K562 (cell line): ENCODE measurements at regions not wholly inside any gene's neighbourhood (a gene's known extent, or its start where the extent isn't known, plus 50 kb on each side); places are given as distances from the start of the nearest gene placed in this dataset.

Source experiments
- CBFA2T3 ChIP-seq: fragments of 450-650 bp; IDR thresholded peaks from 2 replicates; pipeline ENCODE4 v1.6.1; 2017
- CSDE1 ChIP-seq, 2 experiments: fragments of 450-650 bp; IDR thresholded peaks; 2 replicates each; pipeline ENCODE4 v1.6.1; 2016; ENCODE audit warnings: mild to moderate bottlenecking in 1 of 2
- ELF2 ChIP-seq: fragments of 250-450 bp; sonication (Bioruptor Pico); IDR thresholded peaks from 2 replicates; pipeline ENCODE4 v1.5.0; 2021; ENCODE audit warnings: mild to moderate bottlenecking
- EP300 ChIP-seq: IDR thresholded peaks from 2 replicates; pipeline ENCODE4 v1.6.1; 2012; ENCODE audit warnings: low read length, improper control_type of control experiment
- FOXK1 ChIP-seq: sonication (generic); formaldehyde crosslinking; IDR thresholded peaks from 2 replicates; pipeline ENCODE4 v1.8.0; 2022; ENCODE audit warnings: missing genetic modification reagents, mild to moderate bottlenecking, borderline replicate concordance
- GATAD2A ChIP-seq: fragments of 450-650 bp; IDR thresholded peaks from 2 replicates; pipeline ENCODE4 v1.6.1; 2017
- HLTF ChIP-seq: fragments of 450-650 bp; IDR thresholded peaks from 2 replicates; pipeline ENCODE4 v1.6.1; 2016
- HSF4 ChIP-seq: fragments of 250-450 bp; sonication (Bioruptor Pico); IDR thresholded peaks from 2 replicates; pipeline ENCODE4 v2.1.2; 2022; ENCODE audit warnings: mild to moderate bottlenecking, moderate library complexity, borderline replicate concordance
- ILF3 ChIP-seq: fragments of 450-650 bp; IDR thresholded peaks from 2 replicates; pipeline ENCODE4 v1.6.1; 2018; ENCODE audit warnings: antibody characterized with exemption, mild to moderate bottlenecking, moderate library complexity, borderline replicate concordance
- L3MBTL2 ChIP-seq: fragments of 450-650 bp; IDR thresholded peaks from 2 replicates; pipeline ENCODE4 v1.6.1; 2016; ENCODE audit warnings: mild to moderate bottlenecking, moderate library complexity
- MCM5 ChIP-seq: fragments of 450-650 bp; IDR thresholded peaks from 2 replicates; pipeline ENCODE4 v1.6.1; 2016; ENCODE audit warnings: low read depth
- NEUROD1 ChIP-seq: fragments of 150-350 bp; IDR thresholded peaks from 2 replicates; pipeline ENCODE4 v1.6.1; 2014; ENCODE audit warnings: borderline replicate concordance, low read length, low read depth; ENCODE audit not compliant: partially characterized antibody
- SMARCA4 ChIP-seq: fragments of 450-650 bp; IDR thresholded peaks from 2 replicates; pipeline ENCODE4 v1.6.1; 2016
- SMARCA5 ChIP-seq: fragments of 450-650 bp; IDR thresholded peaks from 2 replicates; pipeline ENCODE4 v1.6.1; 2016
- SREBF1 ChIP-seq: fragments of 150-350 bp; IDR thresholded peaks from 2 replicates; pipeline ENCODE4 v1.6.1; 2014; ENCODE audit warnings: antibody characterized with exemption, low read depth, low read length, borderline replicate concordance
- SUPT5H ChIP-seq: fragments of 450-650 bp; IDR thresholded peaks from 2 replicates; pipeline ENCODE4 v1.6.1; 2016
- TCFL5 ChIP-seq: fragments of 250-450 bp; sonication (Bioruptor Pico); conservative IDR thresholded peaks from 2 replicates; pipeline ENCODE4 v1.6.1; 2021; ENCODE audit warnings: mild to moderate bottlenecking, moderate library complexity, matching md5 sums
- THRA ChIP-seq: fragments of 450-650 bp; IDR thresholded peaks from 2 replicates; pipeline ENCODE4 v1.6.1; 2017; ENCODE audit warnings: mild to moderate bottlenecking, moderate library complexity
- U2AF1 ChIP-seq: fragments of 200-400 bp; formaldehyde crosslinking; optimal IDR thresholded peaks from 2 replicates; pipeline ENCODE3; 2017; ENCODE audit warnings: mild to moderate bottlenecking, low read depth, low read length, moderate library complexity
- ZBTB8A ChIP-seq: fragments of 450-650 bp; IDR thresholded peaks from 2 replicates; pipeline ENCODE4 v1.6.1; 2018; ENCODE audit warnings: mild to moderate bottlenecking, moderate library complexity; ENCODE audit not compliant: partially characterized antibody
- ZNF280A ChIP-seq: fragments of 450-650 bp; IDR thresholded peaks from 2 replicates; pipeline ENCODE4 v1.6.1; 2018; ENCODE audit warnings: mild to moderate bottlenecking, low read depth; ENCODE audit not compliant: partially characterized antibody
- TF ChIP-seq, protein P1 (sequence below): fragments of 200-800 bp; sonication (Bioruptor generic); IDR thresholded peaks from 2 replicates; pipeline ENCODE4 v1.6.1; 2017; ENCODE audit warnings: missing genetic modification characterization, missing compliant biosample characterization
- TF ChIP-seq, protein P2 (sequence below): fragments of 250-450 bp; sonication (Bioruptor Pico); IDR thresholded peaks from 2 replicates; pipeline ENCODE4 v1.9.0; 2021; ENCODE audit warnings: mild to moderate bottlenecking
- TF ChIP-seq, protein P3 (sequence below): fragments of 450-650 bp; IDR thresholded peaks from 2 replicates; pipeline ENCODE4 v1.6.1; 2016; ENCODE audit warnings: low read depth, mild to moderate bottlenecking, moderate library complexity
- TF ChIP-seq, protein P4 (sequence below): IDR thresholded peaks from 2 replicates; pipeline ENCODE4 v1.6.1; 2011; ENCODE audit not compliant: insufficient read length; ENCODE audit errors: extremely low read depth

DNA sequence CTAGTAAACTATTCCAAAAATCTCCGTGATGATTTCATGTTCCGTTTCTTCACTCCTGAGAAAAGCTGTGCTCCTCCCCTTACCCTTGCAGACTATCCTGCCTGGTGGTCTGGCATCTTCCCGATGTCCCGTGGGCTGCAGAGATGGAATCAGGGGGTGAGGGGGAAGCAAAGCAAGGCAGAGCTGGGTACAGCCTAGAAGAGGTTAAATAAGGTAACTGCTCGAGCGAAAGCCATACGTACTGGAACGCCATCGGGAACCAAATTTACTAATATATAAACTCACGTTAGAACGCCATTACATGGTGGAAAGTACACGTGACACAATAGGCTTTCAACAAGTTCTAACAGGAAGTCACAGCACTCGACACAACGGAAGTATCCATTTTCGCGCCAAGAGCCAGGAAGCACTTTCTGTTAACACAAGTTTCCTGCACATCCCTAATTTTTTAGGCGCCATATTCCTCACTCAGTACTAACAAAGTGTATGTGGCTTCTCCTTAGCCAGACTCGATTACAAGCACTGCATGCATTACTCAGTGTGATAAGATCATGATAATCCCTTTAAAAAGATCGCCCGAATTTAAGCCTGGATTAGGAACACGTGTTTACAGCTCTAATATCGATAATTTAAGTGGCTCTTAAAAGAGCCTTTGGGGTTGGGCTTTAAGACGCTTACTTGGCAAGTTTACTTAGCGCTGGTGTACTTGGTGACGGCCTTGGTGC, 101.6 kb upstream of the PRSS16 start (continued):
- TF ChIP-seq ILF3 (peak; percentile 89), SMARCA4 (no peak), SREBF1 (no peak), FOXK1 (peak; percentile 95), THRA (no peak), EP300 (peak; percentile 25; the same call in 1 of the 2 replicates), ZBTB8A (no peak), SMARCA5 (no peak), NEUROD1 (no peak), MCM5 (no peak), HLTF (no peak), CBFA2T3 (no peak), TCFL5 (CRISPR knock-in tag) (no peak), ZNF280A (no peak), L3MBTL2 (peak; percentile 64), GATAD2A (no peak), SUPT5H (peak; percentile 53), ELF2 (CRISPR knock-in tag) (peak; percentile 81; the same call in 1 of the 2 replicates), CSDE1 (IDR thresholded peaks at IDR 0.05) (no peak), HSF4 (no peak), U2AF1 (peak; percentile 85)
- TF ChIP-seq, protein P1, sequence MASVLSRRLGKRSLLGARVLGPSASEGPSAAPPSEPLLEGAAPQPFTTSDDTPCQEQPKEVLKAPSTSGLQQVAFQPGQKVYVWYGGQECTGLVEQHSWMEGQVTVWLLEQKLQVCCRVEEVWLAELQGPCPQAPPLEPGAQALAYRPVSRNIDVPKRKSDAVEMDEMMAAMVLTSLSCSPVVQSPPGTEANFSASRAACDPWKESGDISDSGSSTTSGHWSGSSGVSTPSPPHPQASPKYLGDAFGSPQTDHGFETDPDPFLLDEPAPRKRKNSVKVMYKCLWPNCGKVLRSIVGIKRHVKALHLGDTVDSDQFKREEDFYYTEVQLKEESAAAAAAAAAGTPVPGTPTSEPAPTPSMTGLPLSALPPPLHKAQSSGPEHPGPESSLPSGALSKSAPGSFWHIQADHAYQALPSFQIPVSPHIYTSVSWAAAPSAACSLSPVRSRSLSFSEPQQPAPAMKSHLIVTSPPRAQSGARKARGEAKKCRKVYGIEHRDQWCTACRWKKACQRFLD (CRISPR knock-in tag) = no peak
- TF ChIP-seq, protein P2, sequence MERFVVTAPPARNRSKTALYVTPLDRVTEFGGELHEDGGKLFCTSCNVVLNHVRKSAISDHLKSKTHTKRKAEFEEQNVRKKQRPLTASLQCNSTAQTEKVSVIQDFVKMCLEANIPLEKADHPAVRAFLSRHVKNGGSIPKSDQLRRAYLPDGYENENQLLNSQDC (CRISPR knock-in tag) = peak; percentile 99
- TF ChIP-seq, protein P3, sequence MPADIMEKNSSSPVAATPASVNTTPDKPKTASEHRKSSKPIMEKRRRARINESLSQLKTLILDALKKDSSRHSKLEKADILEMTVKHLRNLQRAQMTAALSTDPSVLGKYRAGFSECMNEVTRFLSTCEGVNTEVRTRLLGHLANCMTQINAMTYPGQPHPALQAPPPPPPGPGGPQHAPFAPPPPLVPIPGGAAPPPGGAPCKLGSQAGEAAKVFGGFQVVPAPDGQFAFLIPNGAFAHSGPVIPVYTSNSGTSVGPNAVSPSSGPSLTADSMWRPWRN = no peak
- TF ChIP-seq, protein P4, sequence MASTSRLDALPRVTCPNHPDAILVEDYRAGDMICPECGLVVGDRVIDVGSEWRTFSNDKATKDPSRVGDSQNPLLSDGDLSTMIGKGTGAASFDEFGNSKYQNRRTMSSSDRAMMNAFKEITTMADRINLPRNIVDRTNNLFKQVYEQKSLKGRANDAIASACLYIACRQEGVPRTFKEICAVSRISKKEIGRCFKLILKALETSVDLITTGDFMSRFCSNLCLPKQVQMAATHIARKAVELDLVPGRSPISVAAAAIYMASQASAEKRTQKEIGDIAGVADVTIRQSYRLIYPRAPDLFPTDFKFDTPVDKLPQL = no peak
